Right lobe of liver (tissue), 4 donors: ENCODE measurements at regions not wholly inside any gene's neighbourhood (a gene's known extent, or its start where the extent isn't known, plus 50 kb on each side); places are given as distances from the start of the nearest gene placed in this dataset.

ENCODE experiments used
- POLR2A ChIP-seq: fragments of 450-650 bp; IDR thresholded peaks from one replicate; pipeline ENCODE4 v1.6.1; 2017; ENCODE audit warnings: antibody characterized with exemption, mild to moderate bottlenecking
- TF ChIP-seq, protein P1 (sequence below), 4 donors: fragments of 200-600 bp in 3 of 4; fragments of 450-650 bp in 1 of 4; IDR thresholded peaks; one replicate each; pipeline versions ENCODE4 v1.5.1 to v1.8.0; 2016 to 2022; ENCODE audit warnings: antibody characterized with exemption in 4 of 4, mild to moderate bottlenecking in 2 of 4
- donor health status: DM: no; HTN: no; CAD: no.
- donor health status: DM: no; HTN: no; CAD: no.
- donor health status: DM: no; HTN: yes; CAD: no.

DNA sequence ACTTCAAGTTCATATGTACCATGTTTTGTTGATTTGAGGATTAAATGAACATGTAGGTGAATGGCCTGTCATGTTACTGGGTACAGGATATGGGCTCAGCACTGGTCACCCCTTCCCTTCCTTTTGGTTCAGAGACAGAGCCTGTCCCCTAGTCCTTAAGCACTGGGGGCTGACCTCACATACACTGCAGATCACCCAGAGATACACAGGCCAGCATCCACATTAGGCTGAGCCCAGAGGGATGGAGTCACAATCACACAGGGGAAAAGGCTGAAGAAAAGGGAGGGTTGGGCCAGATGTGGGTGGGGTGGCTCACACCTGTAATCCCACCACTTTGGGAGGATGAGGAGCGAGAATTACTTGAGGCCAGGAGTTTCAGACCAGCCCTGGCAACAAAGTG lies 62.3 kb downstream of the IGLL5 start:
- TF ChIP-seq, protein P1, sequence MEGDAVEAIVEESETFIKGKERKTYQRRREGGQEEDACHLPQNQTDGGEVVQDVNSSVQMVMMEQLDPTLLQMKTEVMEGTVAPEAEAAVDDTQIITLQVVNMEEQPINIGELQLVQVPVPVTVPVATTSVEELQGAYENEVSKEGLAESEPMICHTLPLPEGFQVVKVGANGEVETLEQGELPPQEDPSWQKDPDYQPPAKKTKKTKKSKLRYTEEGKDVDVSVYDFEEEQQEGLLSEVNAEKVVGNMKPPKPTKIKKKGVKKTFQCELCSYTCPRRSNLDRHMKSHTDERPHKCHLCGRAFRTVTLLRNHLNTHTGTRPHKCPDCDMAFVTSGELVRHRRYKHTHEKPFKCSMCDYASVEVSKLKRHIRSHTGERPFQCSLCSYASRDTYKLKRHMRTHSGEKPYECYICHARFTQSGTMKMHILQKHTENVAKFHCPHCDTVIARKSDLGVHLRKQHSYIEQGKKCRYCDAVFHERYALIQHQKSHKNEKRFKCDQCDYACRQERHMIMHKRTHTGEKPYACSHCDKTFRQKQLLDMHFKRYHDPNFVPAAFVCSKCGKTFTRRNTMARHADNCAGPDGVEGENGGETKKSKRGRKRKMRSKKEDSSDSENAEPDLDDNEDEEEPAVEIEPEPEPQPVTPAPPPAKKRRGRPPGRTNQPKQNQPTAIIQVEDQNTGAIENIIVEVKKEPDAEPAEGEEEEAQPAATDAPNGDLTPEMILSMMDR (IDR thresholded peaks at IDR 0.05) = no peak
- TF ChIP-seq POLR2A = no peak
